Left ventricle myocardium inferior (tissue), 1 donor: ENCODE measurements at regions not wholly inside any gene's neighbourhood (a gene's known extent, or its start where the extent isn't known, plus 50 kb on each side); places are given as distances from the start of the nearest gene placed in this dataset.

ENCODE experiments used
- DNase-seq: peaks from one replicate; pipeline ENCODE4 v3.0.0-alpha.2; 2020
- H3K27ac ChIP-seq: fragments of 200-600 bp; replicated peaks from 2 replicates; pipeline ENCODE4 v1.8.0; 2021
- H3K27me3 ChIP-seq: fragments of 200-600 bp; 2 replicates; pipeline ENCODE4 v1.8.0; 2021; ENCODE audit warnings: low read depth
- H3K36me3 ChIP-seq: fragments of 200-600 bp; 2 replicates; pipeline ENCODE4 v1.8.0; 2021
- H3K4me1 ChIP-seq: fragments of 200-600 bp; 2 replicates; pipeline ENCODE4 v1.8.0; 2021
- H3K4me3 ChIP-seq: fragments of 200-600 bp; 2 replicates; pipeline ENCODE4 v1.8.0; 2021; ENCODE audit warnings: mild to moderate bottlenecking, moderate library complexity
- H3K9me3 ChIP-seq: fragments of 200-600 bp; replicated peaks from 2 replicates; pipeline ENCODE4 v1.8.0; 2021
- intact Hi-C: fragments of 100-400 bp; cut with micrococcal nuclease; formaldehyde crosslinking; loops from one replicate; pipeline ENCODE4 v1.11.0; 2022
- TF ChIP-seq, protein P1 (sequence below): fragments of 200-600 bp; IDR thresholded peaks from 2 replicates; pipeline ENCODE4 v1.8.0; 2021; ENCODE audit warnings: antibody characterized with exemption, mild to moderate bottlenecking, borderline replicate concordance
- donor health status: DM: no; HTN: yes; CAD: no; lungs with severe emphysema.

GRCh38 chr16:64771273-64771672, 350.6 kb downstream of the CDH11 start:
- H3K27me3 ChIP-seq: no peaks in the 10 kb centered on the region
- H3K36me3 ChIP-seq: no peaks in the 10 kb centered on the region
- H3K27ac ChIP-seq: no peak overlapping the region
- no peak overlapping the region for H3K4me3 ChIP-seq
- TF ChIP-seq, protein P1, sequence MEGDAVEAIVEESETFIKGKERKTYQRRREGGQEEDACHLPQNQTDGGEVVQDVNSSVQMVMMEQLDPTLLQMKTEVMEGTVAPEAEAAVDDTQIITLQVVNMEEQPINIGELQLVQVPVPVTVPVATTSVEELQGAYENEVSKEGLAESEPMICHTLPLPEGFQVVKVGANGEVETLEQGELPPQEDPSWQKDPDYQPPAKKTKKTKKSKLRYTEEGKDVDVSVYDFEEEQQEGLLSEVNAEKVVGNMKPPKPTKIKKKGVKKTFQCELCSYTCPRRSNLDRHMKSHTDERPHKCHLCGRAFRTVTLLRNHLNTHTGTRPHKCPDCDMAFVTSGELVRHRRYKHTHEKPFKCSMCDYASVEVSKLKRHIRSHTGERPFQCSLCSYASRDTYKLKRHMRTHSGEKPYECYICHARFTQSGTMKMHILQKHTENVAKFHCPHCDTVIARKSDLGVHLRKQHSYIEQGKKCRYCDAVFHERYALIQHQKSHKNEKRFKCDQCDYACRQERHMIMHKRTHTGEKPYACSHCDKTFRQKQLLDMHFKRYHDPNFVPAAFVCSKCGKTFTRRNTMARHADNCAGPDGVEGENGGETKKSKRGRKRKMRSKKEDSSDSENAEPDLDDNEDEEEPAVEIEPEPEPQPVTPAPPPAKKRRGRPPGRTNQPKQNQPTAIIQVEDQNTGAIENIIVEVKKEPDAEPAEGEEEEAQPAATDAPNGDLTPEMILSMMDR: no peak
- intact Hi-C loops: no loop called here
- no peaks in the 10 kb centered on the region for H3K4me1 ChIP-seq
- no peak for DNase-seq
- no peaks in the 10 kb centered on the region for H3K9me3 ChIP-seq

DNA sequence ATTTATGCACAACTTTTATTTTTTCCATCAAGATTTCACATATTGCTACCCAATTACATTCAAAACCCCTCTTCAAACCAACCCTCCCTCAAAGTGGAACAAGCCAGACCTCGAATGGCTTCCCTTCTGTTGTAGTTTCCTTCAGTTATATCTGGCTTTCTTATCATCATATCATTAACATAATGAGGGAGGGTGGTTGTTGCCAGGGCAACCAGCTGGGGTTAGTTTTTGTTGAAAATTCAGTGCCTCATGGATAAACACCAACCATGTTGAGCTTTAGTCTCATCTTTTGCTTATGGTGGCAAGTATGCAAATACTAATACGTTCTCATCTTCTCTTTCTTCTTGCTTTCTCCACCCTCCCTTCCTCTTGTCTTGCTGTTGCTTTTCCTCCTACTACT, 359.7 kb downstream of the CDH11 start:
- no peaks in the 10 kb centered on the region for H3K27me3 ChIP-seq
- no peaks in the 10 kb centered on the region for H3K9me3 ChIP-seq
- no peak for DNase-seq
- intact Hi-C loops: no loop called here
- H3K36me3 ChIP-seq: no peaks in the 10 kb centered on the region
- no peaks in the 10 kb centered on the region for H3K4me1 ChIP-seq
- TF ChIP-seq, protein P1: no peak
- no peak overlapping the region for H3K4me3 ChIP-seq
- H3K27ac ChIP-seq: no peak overlapping the region

GRCh38 chr16:64754279-64754678, 367.6 kb downstream of the CDH11 start:
- no peaks in the 10 kb centered on the region for H3K9me3 ChIP-seq
- H3K27ac ChIP-seq: no peak overlapping the region
- intact Hi-C loops: no loop called here
- no peak overlapping the region for H3K4me3 ChIP-seq
- DNase-seq: no peak
- TF ChIP-seq, protein P1: no peak
- no peaks in the 10 kb centered on the region for H3K4me1 ChIP-seq
- no peaks in the 10 kb centered on the region for H3K36me3 ChIP-seq
- peaks cover 10% of the 10 kb centered on the region for H3K27me3 ChIP-seq

DNA sequence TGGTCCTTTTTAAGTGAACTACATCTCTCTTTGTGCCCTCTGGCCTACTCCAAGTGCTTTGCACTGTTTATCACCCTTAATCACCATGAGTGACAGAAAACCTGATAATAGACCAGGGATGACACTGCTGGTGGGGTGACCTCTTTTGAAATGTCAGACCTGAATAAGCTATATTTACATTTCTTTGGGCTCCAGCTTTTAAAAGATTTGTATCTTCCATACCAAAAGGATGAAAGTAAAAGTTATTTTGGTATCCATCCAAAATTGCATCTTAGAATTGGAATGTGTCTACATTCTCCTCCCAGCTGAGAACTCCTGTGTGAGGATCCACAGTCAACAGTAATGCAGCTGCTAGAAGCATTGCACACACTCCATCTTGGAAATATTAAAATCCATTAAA, 370.0 kb downstream of the CDH11 start:
- TF ChIP-seq, protein P1: no peak
- Histone ChIP-seq H3K27ac (no peak overlapping the region), H3K9me3 (no peaks in the 10 kb centered on the region), H3K27me3 (peaks cover 10% of the 10 kb centered on the region), H3K4me3 (no peak overlapping the region), H3K36me3 (no peaks in the 10 kb centered on the region), H3K4me1 (no peaks in the 10 kb centered on the region)
- no peak for DNase-seq
- intact Hi-C loops: no loop called here

- no peak overlapping the region for H3K27ac ChIP-seq
- TF ChIP-seq, protein P1: no peak
- no peak overlapping the region for H3K4me3 ChIP-seq
- no peaks in the 10 kb centered on the region for H3K4me1 ChIP-seq
- H3K27me3 ChIP-seq: peaks cover 4% of the 10 kb centered on the region
- DNase-seq: no peak
- no peaks in the 10 kb centered on the region for H3K36me3 ChIP-seq
- intact Hi-C loops: no loop called here
- H3K9me3 ChIP-seq: no peaks in the 10 kb centered on the region
These were observed 372.5 kb downstream of the CDH11 start for GRCh38 chr16:64749346-64749745.

DNA sequence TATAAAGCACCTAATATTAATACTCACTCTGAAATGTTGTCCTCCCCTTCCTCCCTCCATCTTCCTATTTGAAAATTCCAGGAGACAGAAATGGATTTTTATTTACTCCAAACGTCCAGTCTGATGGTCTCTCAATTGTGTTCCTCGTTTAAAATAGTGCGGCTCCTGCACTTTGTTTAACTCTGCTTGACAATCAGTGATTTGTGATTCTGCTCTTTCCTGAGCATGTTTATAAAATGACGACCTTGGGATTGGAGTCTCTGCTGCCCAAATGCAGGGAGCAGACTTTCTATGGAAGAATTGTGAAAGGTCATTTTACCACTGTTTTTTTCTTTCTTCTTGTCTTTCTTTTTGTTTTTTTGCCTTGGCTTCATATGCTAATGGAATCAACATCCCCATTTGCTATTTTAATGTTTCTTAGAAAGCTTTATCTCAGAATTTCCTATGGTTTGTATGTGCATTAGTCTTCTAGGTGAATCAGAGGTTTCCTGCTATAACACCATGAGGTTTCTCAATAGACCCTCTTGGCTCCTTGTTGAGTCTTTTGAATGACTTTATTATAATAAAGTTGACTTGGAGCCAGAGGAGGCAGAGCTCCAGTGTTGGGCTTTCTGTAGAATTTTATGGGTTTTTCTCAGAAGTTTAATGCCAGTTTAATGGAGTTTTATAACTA, 376.5 kb downstream of the CDH11 start:
- Histone ChIP-seq H3K36me3 (no peaks in the 10 kb centered on the region), H3K27ac (no peak overlapping the region), H3K4me3 (no peak overlapping the region), H3K27me3 (no peaks in the 10 kb centered on the region), H3K9me3 (no peaks in the 10 kb centered on the region), H3K4me1 (no peaks in the 10 kb centered on the region)
- TF ChIP-seq, protein P1: no peak
- intact Hi-C loops: no loop called here
- DNase-seq: no peak
